Endothelial cell of umbilical vein (primary cell): ENCODE measurements at regions not wholly inside any gene's neighbourhood (a gene's known extent, or its start where the extent isn't known, plus 50 kb on each side); places are given as distances from the start of the nearest gene placed in this dataset.

ENCODE experiments used
- BruUV-seq: library from RNA; stranded (reverse); fragments of 400-500 nt; replicated peaks from 2 replicates; lab custom pipeline; 2021; lab: Mats Ljungman, UMichigan
- CTCF ChIA-PET: fragments of 300-600, 350-600 bp; sonication (Branson Sonifier 250); formaldehyde crosslinking; loops from one replicate; lab custom pipeline; 2021; ENCODE audit warnings: antibody characterized with exemption, inconsistent platforms; lab: Charles Lee
- POLR2A ChIA-PET: fragments of 300-600, 350-600 bp; sonication (Branson Sonifier 250); formaldehyde crosslinking; loops from one replicate; lab custom pipeline; 2021; ENCODE audit warnings: antibody characterized with exemption, inconsistent platforms; lab: Charles Lee
- DNase-seq: peaks from one replicate; pipeline ENCODE4 v3.0.0-alpha.2; 2011; ENCODE audit warnings: low read depth, low spot score
- FAIRE-seq: peaks from 2 replicates; lab custom pipeline; 2011; peaks lifted over from hg19 to GRCh38; lab: Jason Lieb, UNC
- H2AFZ ChIP-seq: 2 replicates; pipeline ENCODE4 v1.6.0; 2012; ENCODE audit warnings: low read depth, low read length, control low read depth, inconsistent platforms
- H3K27ac ChIP-seq: 2 replicates; pipeline ENCODE4 v1.5.1; 2011; ENCODE audit warnings: low read depth, mild to moderate bottlenecking, control low read depth, low read length, moderate library complexity; ENCODE audit not compliant: insufficient read depth
- H3K27me3 ChIP-seq, 2 experiments: 2 replicates each; pipeline versions ENCODE4 v1.6.0 to v1.6.1; 2011; ENCODE audit warnings: low read length in 2 of 2, mixed read lengths in 1 of 2; ENCODE audit not compliant: control insufficient read depth in 2 of 2, insufficient read depth in 2 of 2
- H3K36me3 ChIP-seq, 2 experiments: 2 replicates in 1 of 2; 3 replicates in 1 of 2; pipeline ENCODE4 v1.5.1; 2011; ENCODE audit warnings: low read length in 2 of 2, mild to moderate bottlenecking in 1 of 2, moderate library complexity in 1 of 2; ENCODE audit not compliant: control insufficient read depth in 2 of 2, insufficient read depth in 2 of 2; ENCODE audit errors: extremely low read depth in 1 of 2
- H3K4me1 ChIP-seq: 3 replicates; pipeline ENCODE4 v1.5.1; 2011; ENCODE audit warnings: mild to moderate bottlenecking, low read length; ENCODE audit not compliant: control insufficient read depth, insufficient read depth; ENCODE audit errors: extremely low read depth
- H3K4me2 ChIP-seq: 2 replicates; pipeline ENCODE4 v1.6.1; 2011; ENCODE audit warnings: low read length, control low read depth, mixed read lengths; ENCODE audit not compliant: insufficient read depth
- H3K4me3 ChIP-seq, 3 experiments: fragments of 200-600 bp in 1 of 3; sonication (generic), shearing (Covaris generic) in 1 of 3; replicated peaks in 1 of 3; 2 replicates each; pipeline ENCODE4 v1.5.1; 2011 to 2016; ENCODE audit warnings: control low read depth in 3 of 3, low read length in 3 of 3, mild to moderate bottlenecking in 2 of 3, inconsistent platforms in 1 of 3, low read depth in 1 of 3, moderate library complexity in 1 of 3; ENCODE audit not compliant: insufficient read depth in 1 of 3
- H3K79me2 ChIP-seq: 2 replicates; pipeline ENCODE4 v1.6.0; 2012; ENCODE audit warnings: low read length, inconsistent platforms; ENCODE audit not compliant: control insufficient read depth, insufficient read depth
- H3K9ac ChIP-seq: replicated peaks from 2 replicates; pipeline ENCODE3; 2011; ENCODE audit warnings: low read length, control low read depth; ENCODE audit not compliant: insufficient read depth; ENCODE audit errors: extremely low read depth
- H3K9me1 ChIP-seq: replicated peaks from 3 replicates; pipeline ENCODE4 v1.6.0; 2011; ENCODE audit warnings: mild to moderate bottlenecking, low read length; ENCODE audit not compliant: control insufficient read depth, insufficient read depth; ENCODE audit errors: extremely low read depth
- H3K9me3 ChIP-seq: replicated peaks from 2 replicates; pipeline ENCODE4 v1.5.1; 2012; ENCODE audit warnings: low read length, inconsistent platforms; ENCODE audit not compliant: control insufficient read depth, insufficient read depth
- H4K20me1 ChIP-seq: replicated peaks from 2 replicates; pipeline ENCODE3; 2011; ENCODE audit warnings: mild to moderate bottlenecking, low read length; ENCODE audit not compliant: control insufficient read depth, insufficient read depth; ENCODE audit errors: extremely low read depth
- EZH2 ChIP-seq: IDR thresholded peaks from 2 replicates; pipeline ENCODE4 v1.6.1; 2012; ENCODE audit warnings: borderline replicate concordance, low read depth, mild to moderate bottlenecking, moderate library complexity, low read length, inconsistent platforms; ENCODE audit not compliant: severe bottlenecking
- FOS ChIP-seq: IDR thresholded peaks from 2 replicates; pipeline ENCODE4 v1.6.1; 2011; ENCODE audit warnings: mild to moderate bottlenecking, low read length, moderate library complexity, borderline replicate concordance; ENCODE audit not compliant: insufficient read depth
- GATA2 ChIP-seq: IDR thresholded peaks from 2 replicates; pipeline ENCODE4 v1.7.0; 2011; ENCODE audit warnings: low read depth, mild to moderate bottlenecking, moderate library complexity, mixed read lengths, low read length; ENCODE audit not compliant: insufficient read length, insufficient read depth
- JUN ChIP-seq: IDR thresholded peaks from 2 replicates; pipeline ENCODE4 v1.6.1; 2011; ENCODE audit warnings: borderline replicate concordance, low read depth; ENCODE audit not compliant: insufficient read length, insufficient read depth
- MYC ChIP-seq: IDR thresholded peaks from one replicate; pipeline ENCODE4 v1.6.1; 2011; ENCODE audit warnings: mild to moderate bottlenecking, low read depth, low read length
- POLR2A ChIP-seq: IDR thresholded peaks from 2 replicates; pipeline ENCODE4 v1.6.1; 2012; ENCODE audit warnings: low read depth, mild to moderate bottlenecking, control low read depth, low read length
- POLR2AphosphoS5 ChIP-seq: IDR thresholded peaks from 2 replicates; pipeline ENCODE4 v1.6.1; 2012; ENCODE audit warnings: low read depth, mild to moderate bottlenecking, control low read depth, low read length, moderate library complexity; ENCODE audit not compliant: insufficient read depth
- dilution Hi-C: fragments of 300-500 bp; cut with MboI; formaldehyde crosslinking; loops from one replicate; pipeline ENCODE4 v1.15.0; 2019; ENCODE audit warnings: low sequenced_read_pairs; ENCODE audit not compliant: extremely low pct_ligation_motif_present
- intact Hi-C: fragments of 100-400 bp; cut with micrococcal nuclease; formaldehyde crosslinking; loops from one replicate; pipeline ENCODE4 v1.10.0; 2022
- TF ChIP-seq, protein P1 (sequence below), 2 donors: IDR thresholded peaks; 1 replicate in 1 of 2; 2 replicates in 1 of 2; pipeline ENCODE4 v1.5.1; 2011; ENCODE audit warnings: low read length in 2 of 2, mild to moderate bottlenecking in 2 of 2, moderate library complexity in 2 of 2, control low read depth in 1 of 2, inconsistent platforms in 1 of 2, low read depth in 1 of 2; ENCODE audit not compliant: insufficient read depth in 1 of 2; ENCODE audit errors: extremely low read depth in 1 of 2
- TF ChIP-seq, protein P2 (sequence below): IDR thresholded peaks from 2 replicates; pipeline ENCODE4 v1.6.1; 2011; ENCODE audit not compliant: insufficient read depth, insufficient read length

DNA sequence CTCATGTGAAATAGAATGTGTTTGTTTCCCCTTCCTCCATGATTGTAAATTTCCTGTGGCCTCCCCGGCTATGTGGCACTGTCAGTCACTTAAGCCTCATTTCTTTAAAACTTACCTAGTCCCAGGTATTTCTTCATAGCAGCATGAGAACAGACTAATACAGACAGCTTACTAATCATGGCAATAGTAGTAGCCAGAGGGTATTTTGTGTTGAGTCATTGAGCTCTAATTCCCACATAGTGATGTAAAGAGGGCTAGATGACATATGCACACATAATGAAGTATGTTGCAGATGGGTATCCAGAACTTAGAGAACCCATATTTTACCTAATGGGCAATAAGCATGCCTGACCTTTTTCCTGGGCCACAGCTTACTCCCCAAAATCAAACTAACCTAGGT lies 1197.2 kb downstream of the PCDH7 start:
- no TSS peak for BruUV-seq
- Histone ChIP-seq H2AFZ (no peak overlapping the region), H3K79me2 (no peaks in the 10 kb centered on the region), H3K4me2 (no peak overlapping the region), H3K27ac (no peak overlapping the region), H3K4me3 (no peak overlapping the region), H3K9me1 (no peaks in the 10 kb centered on the region), H3K9me3 (no peaks in the 10 kb centered on the region), H3K4me1 (no peaks in the 10 kb centered on the region), H3K9ac (no peak overlapping the region), H3K36me3 (no peaks in the 10 kb centered on the region), H4K20me1 (no peaks in the 10 kb centered on the region), H3K27me3 (no peaks in the 10 kb centered on the region)
- ChIA-PET POLR2A (no interaction called here), CTCF (interaction anchor here (1.3 kb wide), 1 partner anchor 13 kb away, joined by 3 read pairs; no protein-coding TSS in a partner anchor)
- dilution Hi-C loops (no loop called here), intact Hi-C loops (no loop called here)
- TF ChIP-seq POLR2AphosphoS5 (no peak), FOS (no peak), POLR2A (no peak), MYC (no peak), EZH2 (no peak), GATA2 (no peak), JUN (no peak)
- TF ChIP-seq, protein P1, sequence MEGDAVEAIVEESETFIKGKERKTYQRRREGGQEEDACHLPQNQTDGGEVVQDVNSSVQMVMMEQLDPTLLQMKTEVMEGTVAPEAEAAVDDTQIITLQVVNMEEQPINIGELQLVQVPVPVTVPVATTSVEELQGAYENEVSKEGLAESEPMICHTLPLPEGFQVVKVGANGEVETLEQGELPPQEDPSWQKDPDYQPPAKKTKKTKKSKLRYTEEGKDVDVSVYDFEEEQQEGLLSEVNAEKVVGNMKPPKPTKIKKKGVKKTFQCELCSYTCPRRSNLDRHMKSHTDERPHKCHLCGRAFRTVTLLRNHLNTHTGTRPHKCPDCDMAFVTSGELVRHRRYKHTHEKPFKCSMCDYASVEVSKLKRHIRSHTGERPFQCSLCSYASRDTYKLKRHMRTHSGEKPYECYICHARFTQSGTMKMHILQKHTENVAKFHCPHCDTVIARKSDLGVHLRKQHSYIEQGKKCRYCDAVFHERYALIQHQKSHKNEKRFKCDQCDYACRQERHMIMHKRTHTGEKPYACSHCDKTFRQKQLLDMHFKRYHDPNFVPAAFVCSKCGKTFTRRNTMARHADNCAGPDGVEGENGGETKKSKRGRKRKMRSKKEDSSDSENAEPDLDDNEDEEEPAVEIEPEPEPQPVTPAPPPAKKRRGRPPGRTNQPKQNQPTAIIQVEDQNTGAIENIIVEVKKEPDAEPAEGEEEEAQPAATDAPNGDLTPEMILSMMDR (IDR thresholded peaks at IDR 0.05; ENCODE audit: extremely low read depth in 1 of 2, insufficient read depth in 1 of 2, low read depth in 1 of 2, low read length in 2 of 2), result no peak
- TF ChIP-seq, protein P2, sequence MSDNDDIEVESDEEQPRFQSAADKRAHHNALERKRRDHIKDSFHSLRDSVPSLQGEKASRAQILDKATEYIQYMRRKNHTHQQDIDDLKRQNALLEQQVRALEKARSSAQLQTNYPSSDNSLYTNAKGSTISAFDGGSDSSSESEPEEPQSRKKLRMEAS, result no peak
- FAIRE-seq (no peak), DNase-seq (no peak)
